Sigmoid colon (tissue), 3 donors: ENCODE measurements at regions not wholly inside any gene's neighbourhood (a gene's known extent, or its start where the extent isn't known, plus 50 kb on each side); places are given as distances from the start of the nearest gene placed in this dataset.

Experiments used
- CTCF ChIP-seq, 4 experiments: fragments of 450-650 bp in 3 of 4; fragments of 200-600 bp in 1 of 4; IDR thresholded peaks; one replicate each; pipeline ENCODE4 v1.5.1; 2016 to 2019; ENCODE audit warnings: antibody characterized with exemption in 4 of 4, mild to moderate bottlenecking in 3 of 4, moderate library complexity in 2 of 4
- POLR2A ChIP-seq, 2 donors: fragments of 450-650 bp; IDR thresholded peaks; one replicate each; pipeline ENCODE4 v1.6.1; 2016; ENCODE audit warnings: antibody characterized with exemption in 2 of 2, mild to moderate bottlenecking in 2 of 2, moderate library complexity in 2 of 2

GRCh38 chr4:31592293-31592692 is 872.1 kb downstream of the PCDH7 start:
- TF ChIP-seq CTCF (IDR thresholded peaks at IDR 0.05): no peak
- TF ChIP-seq POLR2A (IDR thresholded peaks at IDR 0.05): no peak
